ENCODE measurements at regions not wholly inside any gene's neighbourhood (a gene's known extent, or its start where the extent isn't known, plus 50 kb on each side); places are given as distances from the start of the nearest gene placed in this dataset.
A peak's percentile ranks its signal among the peaks of the same experiment; 100 is the strongest.

DNA sequence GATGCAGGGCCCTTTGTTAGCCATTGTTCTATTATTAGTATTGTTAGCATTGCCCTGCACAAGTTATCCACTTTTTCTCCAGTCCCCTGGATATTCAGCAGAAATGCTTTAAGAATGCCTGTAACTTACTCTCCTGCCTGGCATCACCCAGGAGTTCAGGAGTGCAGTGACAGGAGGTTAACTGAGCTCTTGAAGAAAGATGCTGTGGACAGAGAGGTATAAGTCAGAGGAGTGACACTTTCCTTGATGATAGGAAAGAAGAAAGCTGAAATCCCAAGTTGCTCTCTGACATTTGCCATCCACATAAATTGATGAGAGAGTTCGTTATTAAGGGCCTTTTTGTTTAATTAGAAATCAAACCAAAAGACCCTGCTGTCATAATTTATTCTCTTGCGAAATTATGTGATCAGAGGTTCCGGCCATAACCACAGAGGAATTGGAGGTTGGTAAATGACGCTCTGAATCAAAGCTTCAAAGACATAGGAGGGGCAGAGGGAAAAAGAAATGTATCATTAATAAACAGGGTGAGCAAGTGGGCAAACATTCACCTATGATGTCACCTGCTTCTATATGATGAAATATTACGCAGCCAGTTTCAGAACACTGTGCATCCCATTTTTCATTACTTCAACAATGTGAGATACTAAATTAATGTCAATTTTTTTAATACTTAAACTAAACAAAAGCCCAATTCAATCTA lies 230.2 kb upstream of the JADE1 start:
- no peak overlapping the region for H3K4me2 ChIP-seq
- CTCF ChIA-PET: interaction anchor here (0.6 to 0.8 kb wide), 2 partner anchors 29 to 147 kb away, joined by 3 to 4 read pairs; no protein-coding TSS in a partner anchor
- H3K4me1 ChIP-seq (replicated peaks; ENCODE audit: insufficient read depth): no peaks in the 10 kb centered on the region
- TF ChIP-seq, protein P1, sequence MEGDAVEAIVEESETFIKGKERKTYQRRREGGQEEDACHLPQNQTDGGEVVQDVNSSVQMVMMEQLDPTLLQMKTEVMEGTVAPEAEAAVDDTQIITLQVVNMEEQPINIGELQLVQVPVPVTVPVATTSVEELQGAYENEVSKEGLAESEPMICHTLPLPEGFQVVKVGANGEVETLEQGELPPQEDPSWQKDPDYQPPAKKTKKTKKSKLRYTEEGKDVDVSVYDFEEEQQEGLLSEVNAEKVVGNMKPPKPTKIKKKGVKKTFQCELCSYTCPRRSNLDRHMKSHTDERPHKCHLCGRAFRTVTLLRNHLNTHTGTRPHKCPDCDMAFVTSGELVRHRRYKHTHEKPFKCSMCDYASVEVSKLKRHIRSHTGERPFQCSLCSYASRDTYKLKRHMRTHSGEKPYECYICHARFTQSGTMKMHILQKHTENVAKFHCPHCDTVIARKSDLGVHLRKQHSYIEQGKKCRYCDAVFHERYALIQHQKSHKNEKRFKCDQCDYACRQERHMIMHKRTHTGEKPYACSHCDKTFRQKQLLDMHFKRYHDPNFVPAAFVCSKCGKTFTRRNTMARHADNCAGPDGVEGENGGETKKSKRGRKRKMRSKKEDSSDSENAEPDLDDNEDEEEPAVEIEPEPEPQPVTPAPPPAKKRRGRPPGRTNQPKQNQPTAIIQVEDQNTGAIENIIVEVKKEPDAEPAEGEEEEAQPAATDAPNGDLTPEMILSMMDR (conservative IDR thresholded peaks at IDR 0.05): no peak
- TF ChIP-seq EZH2 (IDR thresholded peaks at IDR 0.05; ENCODE audit: low read depth): no peak
- no peaks in the 10 kb centered on the region for H3F3A ChIP-seq (ENCODE audit: insufficient read depth, low read depth)
- no peak overlapping the region for H2AFZ ChIP-seq
- no peaks in the 10 kb centered on the region for H3K79me2 ChIP-seq (ENCODE audit: low read depth)
- H3K4me3 ChIP-seq: no peak overlapping the region
- no peaks in the 10 kb centered on the region for H3K27me3 ChIP-seq (ENCODE audit: insufficient read depth, low read depth)
- BruUV-seq (replicated peaks): no TSS peak
- no peaks in the 10 kb centered on the region for H3K36me3 ChIP-seq (ENCODE audit: low read depth)
- H4K20me1 ChIP-seq (ENCODE audit: insufficient read depth): no peaks in the 10 kb centered on the region
- POLR2A ChIA-PET (ENCODE audit: unreplicated experiment): no interaction called here
- H3K27ac ChIP-seq: no peak overlapping the region
- H3K9me3 ChIP-seq (ENCODE audit: insufficient read depth, low read depth): no peaks in the 10 kb centered on the region
- H3K9me2 ChIP-seq (ENCODE audit: insufficient read depth): no peaks in the 10 kb centered on the region
- intact Hi-C loops (cut with micrococcal nuclease; ENCODE audit: unreplicated experiment): no loop called here
- no peak for DNase-seq

DNA sequence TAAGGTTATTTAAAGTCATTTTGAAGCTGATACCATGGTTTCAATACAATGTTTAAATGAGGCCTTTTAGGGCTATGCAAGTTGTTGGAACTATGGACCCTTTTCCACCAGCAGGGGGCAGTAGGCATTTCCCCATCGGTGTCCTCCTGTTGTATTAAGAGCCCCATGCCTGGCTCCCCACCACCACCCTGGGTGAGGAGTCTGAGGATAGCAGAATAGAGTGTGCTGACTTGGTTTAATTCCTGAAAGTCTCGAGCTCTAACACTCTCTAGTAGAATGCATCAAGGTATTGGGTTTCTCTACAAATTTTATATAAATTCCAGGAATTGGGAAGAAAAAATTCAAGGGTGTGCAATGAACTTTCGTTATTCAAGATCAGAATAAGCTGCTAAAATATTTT lies 234.8 kb upstream of the JADE1 start:
- no TSS peak for BruUV-seq (replicated peaks)
- POLR2A ChIA-PET (ENCODE audit: unreplicated experiment): no interaction called here

DNA sequence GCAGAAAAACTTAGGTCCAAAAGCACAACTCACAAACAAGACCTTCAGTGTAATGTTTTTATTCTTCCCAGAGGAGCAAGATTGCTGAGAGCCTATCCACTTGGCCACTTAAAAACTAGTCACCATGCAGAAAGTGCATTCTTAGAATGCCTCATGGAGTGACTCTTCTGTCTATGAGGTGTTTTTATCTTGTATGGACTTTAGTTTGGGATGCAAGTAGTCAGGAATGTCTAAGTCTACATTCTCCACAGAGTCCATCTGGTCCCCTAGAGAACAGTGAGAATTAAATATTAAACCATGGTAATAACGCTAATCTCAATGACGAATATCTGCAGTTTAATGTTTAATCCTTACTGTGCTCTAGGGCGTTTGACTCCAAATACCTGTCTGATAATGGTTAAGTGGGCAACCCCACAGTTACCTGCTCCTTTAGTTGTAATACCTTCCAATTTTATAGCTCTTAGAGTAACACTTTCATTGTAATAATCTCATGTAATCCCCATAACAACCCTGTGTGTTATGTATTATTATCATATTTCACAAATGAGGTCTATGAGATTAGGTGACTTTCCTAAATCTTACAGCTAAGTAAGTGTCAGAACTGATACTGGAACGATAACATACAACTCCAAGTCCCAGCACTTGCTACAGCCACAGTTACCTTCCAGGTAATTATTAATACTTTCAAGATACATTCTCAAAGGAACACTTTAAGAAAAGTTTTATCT lies 235.6 kb upstream of the JADE1 start:
- intact Hi-C loops (cut with micrococcal nuclease; ENCODE audit: unreplicated experiment): loop anchor here (2.0 kb wide), 1 partner anchor 45 kb away; no protein-coding TSS in a partner anchor
- ChIA-PET CTCF (interaction anchor here (0.6 kb wide), 2 partner anchors 329 to 951 kb away, joined by 3 to 4 read pairs; no protein-coding TSS in a partner anchor), POLR2A (ENCODE audit: unreplicated experiment) (no interaction called here)
- Histone ChIP-seq H3F3A (ENCODE audit: insufficient read depth, low read depth) (no peaks in the 10 kb centered on the region), H3K27ac (no peak overlapping the region), H3K79me2 (ENCODE audit: low read depth) (no peaks in the 10 kb centered on the region), H3K27me3 (ENCODE audit: insufficient read depth, low read depth) (no peaks in the 10 kb centered on the region), H3K9me3 (ENCODE audit: insufficient read depth, low read depth) (no peaks in the 10 kb centered on the region), H3K4me2 (no peak overlapping the region), H4K20me1 (ENCODE audit: insufficient read depth) (no peaks in the 10 kb centered on the region), H2AFZ (no peak overlapping the region), H3K36me3 (ENCODE audit: low read depth) (no peaks in the 10 kb centered on the region), H3K4me3 (no peak overlapping the region), H3K9me2 (ENCODE audit: insufficient read depth) (no peaks in the 10 kb centered on the region), H3K4me1 (replicated peaks; ENCODE audit: insufficient read depth) (peaks cover 20% of the 10 kb centered on the region)
- DNase-seq: no peak
- TF ChIP-seq, protein P1 (conservative IDR thresholded peaks at IDR 0.05): no peak
- TF ChIP-seq EZH2 (IDR thresholded peaks at IDR 0.05; ENCODE audit: low read depth): no peak
- no TSS peak for BruUV-seq (replicated peaks)

More for the DNA sequence above, 234.8 kb upstream of the JADE1 start:
- Histone ChIP-seq H3K27ac (no peak overlapping the region), H3K9me2 (ENCODE audit: insufficient read depth) (no peaks in the 10 kb centered on the region), H3K4me3 (no peak overlapping the region), H3K36me3 (ENCODE audit: low read depth) (no peaks in the 10 kb centered on the region), H3F3A (ENCODE audit: insufficient read depth, low read depth) (no peaks in the 10 kb centered on the region), H3K4me2 (no peak overlapping the region), H3K79me2 (ENCODE audit: low read depth) (no peaks in the 10 kb centered on the region), H3K27me3 (ENCODE audit: insufficient read depth, low read depth) (no peaks in the 10 kb centered on the region), H3K4me1 (replicated peaks; ENCODE audit: insufficient read depth) (peaks cover 20% of the 10 kb centered on the region), H3K9me3 (ENCODE audit: insufficient read depth, low read depth) (no peaks in the 10 kb centered on the region), H2AFZ (no peak overlapping the region), H4K20me1 (ENCODE audit: insufficient read depth) (no peaks in the 10 kb centered on the region)
- no peak for DNase-seq
- intact Hi-C loops (cut with micrococcal nuclease; ENCODE audit: unreplicated experiment): no loop called here
- no peak for TF ChIP-seq EZH2 (IDR thresholded peaks at IDR 0.05; ENCODE audit: low read depth)
- TF ChIP-seq, protein P1 (conservative IDR thresholded peaks at IDR 0.05): peak; percentile 65
- CTCF ChIA-PET: interaction anchor here (0.6 kb wide), 1 partner anchor 53 kb away, joined by 4 read pairs; no protein-coding TSS in a partner anchor
